Psoas muscle (tissue), 7 donors: ENCODE measurements at regions not wholly inside any gene's neighbourhood (a gene's known extent, or its start where the extent isn't known, plus 50 kb on each side); places are given as distances from the start of the nearest gene placed in this dataset.

Experiments
- ATAC-seq, 4 donors: fragments of 200-7000 bp; cut with Tn5 transposase; one replicate each; pipeline ENCODE4 v1.9.1; 2020; ENCODE audit warnings: moderate library complexity in 3 of 4, mild to moderate bottlenecking in 2 of 4
- DNase-seq, 2 donors: peaks; one replicate each; pipeline ENCODE4 v3.0.0-alpha.2; 2020
- H3K27ac ChIP-seq: fragments of 200-600 bp; one replicate; pipeline ENCODE4 v1.8.0; 2022
- H3K27me3 ChIP-seq, 3 donors: fragments of 200-600 bp in 1 of 3; one replicate each; pipeline versions ENCODE4 v1.6.1 to v1.8.0; 2013 to 2022; ENCODE audit warnings: low read length in 2 of 3, mild to moderate bottlenecking in 2 of 3, moderate library complexity in 1 of 3; ENCODE audit not compliant: insufficient read depth in 3 of 3
- H3K36me3 ChIP-seq, 2 donors: fragments of 200-600 bp in 1 of 2; one replicate each; pipeline versions ENCODE4 v1.6.1 to v1.8.0; 2013 to 2022; ENCODE audit warnings: low read depth in 1 of 2, mild to moderate bottlenecking in 1 of 2, moderate library complexity in 1 of 2; ENCODE audit not compliant: insufficient read depth in 1 of 2
- H3K4me1 ChIP-seq: fragments of 200-600 bp; one replicate; pipeline ENCODE4 v1.8.0; 2022
- H3K4me3 ChIP-seq: fragments of 200-600 bp; one replicate; pipeline ENCODE4 v1.8.0; 2022; ENCODE audit warnings: mild to moderate bottlenecking
- H3K9me3 ChIP-seq: fragments of 200-600 bp; one replicate; pipeline ENCODE4 v1.8.0; 2022
- CTCF ChIP-seq: fragments of 200-600 bp; IDR thresholded peaks from one replicate; pipeline ENCODE4 v1.8.0; 2022; ENCODE audit warnings: antibody characterized with exemption
- WGBS, 3 donors: extraction: QIAGEN DNeasy Blood & Tissue Kit; methylation state at CpG; one replicate each; pipeline versions ENCODE4 v1.1.6 to v1.1.7; 2013; 5-methylcytosine and 5-hydroxymethylcytosine counted together
- intact Hi-C, 2 donors: fragments of 100-400 bp; cut with DNase I; formaldehyde crosslinking; loops; one replicate each; pipeline versions ENCODE4 v1.11.0 to v1.14.2; 2022
- donor health status: healthy with polysubstance abuse.
- donor health status: DM: no; HTN: no; CAD: no; lungs with moderate emphysema.
- donor health status: Bipolar disorder and iron deficiency.
- donor health status: healthy.
- donor health status: DM: yes; HTN: yes; CAD: no.
- donor health status: DM: no; HTN: no; CAD: no.
- donor health status: DM: yes; HTN: yes; CAD: no.

GRCh38 chr2:37737507-37737906, 66.1 kb upstream of the CDC42EP3 start:
- Histone ChIP-seq H3K9me3 (no peaks in the 10 kb centered on the region), H3K27ac (no peak overlapping the region), H3K27me3 (no peaks in the 10 kb centered on the region), H3K36me3 (no peaks in the 10 kb centered on the region), H3K4me3 (no peak overlapping the region), H3K4me1 (no peaks in the 10 kb centered on the region)
- intact Hi-C loops: no loop called here
- TF ChIP-seq CTCF: no peak
- no peak for DNase-seq
- ATAC-seq: no peak

GRCh38 chr2:37738266-37738885, 66.9 kb upstream of the CDC42EP3 start:
- intact Hi-C loops: no loop called here
- H3K27ac ChIP-seq: no peak overlapping the region
- no peak for ATAC-seq

GRCh38 chr2:37739153-37739552, 67.7 kb upstream of the CDC42EP3 start:
- 94 to 96% (median 96%) methylated on average over 4 of the region's 4 CpGs for WGBS, 3 donors
- no peak for ATAC-seq
- no peaks in the 10 kb centered on the region for H3K9me3 ChIP-seq
- H3K27ac ChIP-seq: no peak overlapping the region
- no peak for DNase-seq
- H3K36me3 ChIP-seq: no peaks in the 10 kb centered on the region
- TF ChIP-seq CTCF: no peak
- no peaks in the 10 kb centered on the region for H3K4me1 ChIP-seq
- H3K4me3 ChIP-seq: no peak overlapping the region
- no peaks in the 10 kb centered on the region for H3K27me3 ChIP-seq
- intact Hi-C loops: no loop called here

More at GRCh38 chr2:37738266-37738885, 66.9 kb upstream of the CDC42EP3 start:
- Histone ChIP-seq H3K9me3 (no peaks in the 10 kb centered on the region), H3K36me3 (no peaks in the 10 kb centered on the region), H3K27me3 (no peaks in the 10 kb centered on the region), H3K4me1 (no peaks in the 10 kb centered on the region), H3K4me3 (no peak overlapping the region)
- no peak for DNase-seq
- no peak for TF ChIP-seq CTCF
- 94 to 95% (median 95%) methylated on average over 5 of the region's 5 CpGs for WGBS, 3 donors

GRCh38 chr2:37740164-37740739, 68.8 kb upstream of the CDC42EP3 start:
- TF ChIP-seq CTCF: no peak
- ATAC-seq (no peak), DNase-seq (no peak)
- Histone ChIP-seq H3K36me3 (no peaks in the 10 kb centered on the region), H3K9me3 (no peaks in the 10 kb centered on the region), H3K4me1 (no peaks in the 10 kb centered on the region), H3K27ac (no peak overlapping the region), H3K27me3 (no peaks in the 10 kb centered on the region), H3K4me3 (no peak overlapping the region)
- intact Hi-C loops: no loop called here
- 91 to 95% (median 91%) methylated on average over 3 of the region's 3 CpGs for WGBS, 3 donors

GRCh38 chr2:37742286-37742685, 70.8 kb upstream of the CDC42EP3 start:
- no peaks in the 10 kb centered on the region for H3K36me3 ChIP-seq
- no peaks in the 10 kb centered on the region for H3K4me1 ChIP-seq
- no peak for TF ChIP-seq CTCF
- H3K27ac ChIP-seq: no peak overlapping the region
- H3K9me3 ChIP-seq: no peaks in the 10 kb centered on the region
- no peaks in the 10 kb centered on the region for H3K27me3 ChIP-seq
- ATAC-seq (no peak), DNase-seq (no peak)
- 68 to 78% (median 75%) methylated on average over 4 of the region's 4 CpGs for WGBS, 3 donors
- intact Hi-C loops: no loop called here
- H3K4me3 ChIP-seq: no peak overlapping the region
